ENCODE measurements at regions not wholly inside any gene's neighbourhood (a gene's known extent, or its start where the extent isn't known, plus 50 kb on each side); places are given as distances from the start of the nearest gene placed in this dataset.

DNA sequence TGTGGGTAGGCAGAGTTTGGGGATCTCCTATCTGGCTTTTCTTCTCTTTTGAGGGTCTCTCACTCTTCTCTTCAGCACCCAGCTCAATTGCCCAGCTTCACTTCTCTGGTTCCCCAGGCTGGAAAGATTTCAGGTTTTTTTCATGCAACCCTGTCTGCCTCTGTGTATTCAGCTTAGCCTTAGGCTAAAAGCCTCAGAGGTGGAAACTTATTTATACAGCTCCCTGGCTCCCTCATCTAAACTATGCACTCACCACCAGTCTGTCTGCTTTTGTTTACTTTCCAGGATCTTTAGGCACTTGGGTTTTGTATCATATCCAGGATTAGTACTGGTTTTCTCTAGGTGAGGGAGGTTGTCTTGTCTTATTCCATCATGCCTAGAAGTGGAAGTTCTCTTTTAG, 540.2 kb upstream of the TRPC7 start:
- H3K36me3 ChIP-seq = no peaks in the 10 kb centered on the region
- DNase-seq (ENCODE audit: extremely low spot score) = no peak
- intact Hi-C loops (cut with DNase I) = no loop called here
- H3K27ac ChIP-seq (replicated peaks in 1 of 4) = no peak overlapping the region
- no peaks in the 10 kb centered on the region for H3K27me3 ChIP-seq
- TF ChIP-seq POLR2A (IDR thresholded peaks at IDR 0.05; ENCODE audit: low read depth) (no peak), POLR2AphosphoS5 (IDR thresholded peaks at IDR 0.05) (no peak)
- H3K4me1 ChIP-seq = no peaks in the 10 kb centered on the region
- H3K4me3 ChIP-seq = no peak overlapping the region
- H3K9me3 ChIP-seq = peaks cover 0 to 4% (median 0%) of the 10 kb centered on the region in 4 donors

DNA sequence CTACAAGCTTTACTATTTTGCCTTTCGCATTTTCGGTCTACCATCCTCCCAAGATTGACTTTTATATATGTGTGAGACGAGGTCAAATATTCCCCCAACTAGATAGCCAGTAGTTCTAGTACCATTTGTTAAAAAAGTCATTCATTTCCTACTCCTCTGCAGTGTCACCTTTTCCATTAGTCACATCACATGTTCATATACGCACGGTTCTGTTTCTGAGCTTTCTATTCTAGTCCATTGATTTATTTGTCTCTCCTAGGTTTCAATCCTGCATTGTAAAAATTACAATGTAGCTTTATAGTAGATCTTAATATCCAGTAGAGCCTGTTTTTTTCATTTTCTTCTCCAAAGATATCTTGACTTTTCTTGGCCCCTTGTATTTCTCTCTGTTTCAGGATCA, 528.7 kb upstream of the TRPC7 start:
- intact Hi-C loops (cut with DNase I) = no loop called here
- H3K4me3 ChIP-seq = no peak overlapping the region
- no peaks in the 10 kb centered on the region for H3K36me3 ChIP-seq
- H3K9me3 ChIP-seq = peaks cover 0 to 3% (median 0%) of the 10 kb centered on the region in 4 donors
- no peaks in the 10 kb centered on the region for H3K27me3 ChIP-seq
- no peaks in the 10 kb centered on the region for H3K4me1 ChIP-seq
- no peak for DNase-seq (ENCODE audit: extremely low spot score)
- 79% methylated on average over 5 of the region's 5 CpGs for WGBS
- TF ChIP-seq, protein P1, sequence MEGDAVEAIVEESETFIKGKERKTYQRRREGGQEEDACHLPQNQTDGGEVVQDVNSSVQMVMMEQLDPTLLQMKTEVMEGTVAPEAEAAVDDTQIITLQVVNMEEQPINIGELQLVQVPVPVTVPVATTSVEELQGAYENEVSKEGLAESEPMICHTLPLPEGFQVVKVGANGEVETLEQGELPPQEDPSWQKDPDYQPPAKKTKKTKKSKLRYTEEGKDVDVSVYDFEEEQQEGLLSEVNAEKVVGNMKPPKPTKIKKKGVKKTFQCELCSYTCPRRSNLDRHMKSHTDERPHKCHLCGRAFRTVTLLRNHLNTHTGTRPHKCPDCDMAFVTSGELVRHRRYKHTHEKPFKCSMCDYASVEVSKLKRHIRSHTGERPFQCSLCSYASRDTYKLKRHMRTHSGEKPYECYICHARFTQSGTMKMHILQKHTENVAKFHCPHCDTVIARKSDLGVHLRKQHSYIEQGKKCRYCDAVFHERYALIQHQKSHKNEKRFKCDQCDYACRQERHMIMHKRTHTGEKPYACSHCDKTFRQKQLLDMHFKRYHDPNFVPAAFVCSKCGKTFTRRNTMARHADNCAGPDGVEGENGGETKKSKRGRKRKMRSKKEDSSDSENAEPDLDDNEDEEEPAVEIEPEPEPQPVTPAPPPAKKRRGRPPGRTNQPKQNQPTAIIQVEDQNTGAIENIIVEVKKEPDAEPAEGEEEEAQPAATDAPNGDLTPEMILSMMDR (IDR thresholded peaks at IDR 0.05) = no peak
- no peak for TF ChIP-seq POLR2AphosphoS5 (IDR thresholded peaks at IDR 0.05)
- TF ChIP-seq EP300 (IDR thresholded peaks at IDR 0.05) = no peak
- TF ChIP-seq POLR2A (IDR thresholded peaks at IDR 0.05; ENCODE audit: low read depth) = no peak
- H3K27ac ChIP-seq (replicated peaks in 1 of 4) = no peak overlapping the region

DNA sequence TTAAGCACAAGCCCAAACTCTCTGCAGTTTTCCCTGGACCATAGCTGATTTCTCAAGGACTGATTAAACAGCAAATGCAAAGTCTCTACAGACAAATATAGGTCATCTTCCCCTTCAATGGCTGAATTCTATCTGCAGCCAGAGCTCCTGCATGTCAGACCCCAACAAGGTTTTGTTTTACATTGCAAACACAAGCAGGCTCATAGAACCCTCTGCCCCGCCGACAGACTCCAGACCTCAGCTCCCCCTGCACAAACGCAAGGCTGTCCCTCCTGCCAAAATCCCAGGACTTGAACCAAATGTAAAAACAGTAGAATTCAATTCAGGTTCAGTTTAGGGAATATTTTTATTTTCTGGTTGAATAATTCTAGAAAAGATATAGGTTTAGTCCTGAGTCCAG, 526.7 kb upstream of the TRPC7 start:
- H3K4me1 ChIP-seq = no peaks in the 10 kb centered on the region
- H3K9me3 ChIP-seq = no peaks in the 10 kb centered on the region
- no peak overlapping the region for H3K27ac ChIP-seq (replicated peaks in 1 of 4)
- TF ChIP-seq EP300 (IDR thresholded peaks at IDR 0.05) (no peak), POLR2A (IDR thresholded peaks at IDR 0.05; ENCODE audit: low read depth) (no peak), POLR2AphosphoS5 (IDR thresholded peaks at IDR 0.05) (no peak)
- TF ChIP-seq, protein P1 (IDR thresholded peaks at IDR 0.05) = no peak
- no peaks in the 10 kb centered on the region for H3K36me3 ChIP-seq
- no peaks in the 10 kb centered on the region for H3K27me3 ChIP-seq
- 39% methylated on average over 3 of the region's 3 CpGs for WGBS
- intact Hi-C loops (cut with DNase I) = no loop called here
- no peak for DNase-seq (ENCODE audit: extremely low spot score)
- H3K4me3 ChIP-seq = no peak overlapping the region

DNA sequence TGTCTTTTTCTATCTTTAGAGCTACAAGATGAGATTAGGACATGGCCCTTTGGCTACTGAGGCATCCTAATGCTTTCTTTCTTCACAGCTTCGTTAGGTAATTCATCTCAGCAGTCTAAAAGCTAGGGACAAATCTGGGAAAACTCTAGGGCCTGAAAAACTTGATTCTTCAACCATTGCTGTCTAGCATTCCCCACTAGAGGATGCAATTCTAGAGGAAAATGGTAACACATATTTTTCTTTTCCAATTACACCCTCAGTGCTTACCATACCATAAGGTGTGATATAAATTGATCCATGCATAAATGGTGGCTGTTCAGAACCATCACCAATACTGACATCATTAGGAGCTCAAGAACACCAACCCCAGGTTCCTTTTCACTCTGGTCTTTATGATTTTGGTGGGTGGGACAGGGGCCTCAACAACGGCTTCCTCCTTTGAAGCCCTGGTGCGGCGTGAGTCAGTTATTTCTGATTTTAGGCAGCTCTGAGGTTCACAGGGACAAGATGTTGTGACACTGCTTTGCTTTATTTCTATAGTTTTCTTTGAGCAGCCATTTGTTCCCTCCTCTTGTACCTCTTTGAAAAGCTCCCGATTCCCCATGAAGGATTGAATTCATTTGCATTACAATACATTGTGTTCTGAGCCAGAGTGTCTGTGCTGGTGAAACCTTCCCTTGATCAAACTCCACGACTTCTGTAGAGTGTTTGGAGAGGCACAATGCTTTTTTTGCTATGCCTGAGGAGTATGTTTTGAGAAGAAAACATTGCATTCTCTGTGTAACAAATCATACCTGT, 526.0 kb upstream of the TRPC7 start:
- Histone ChIP-seq H3K4me3 (no peak overlapping the region), H3K9me3 (no peaks in the 10 kb centered on the region), H3K36me3 (no peaks in the 10 kb centered on the region), H3K27ac (replicated peaks in 1 of 4) (no peak overlapping the region), H3K27me3 (no peaks in the 10 kb centered on the region), H3K4me1 (no peaks in the 10 kb centered on the region)
- WGBS = 57% methylated on average over 6 of the region's 6 CpGs
- no peak for DNase-seq (ENCODE audit: extremely low spot score)
- no peak for TF ChIP-seq POLR2A (IDR thresholded peaks at IDR 0.05; ENCODE audit: low read depth)
- TF ChIP-seq POLR2AphosphoS5 (IDR thresholded peaks at IDR 0.05) = no peak
- TF ChIP-seq, protein P1 (IDR thresholded peaks at IDR 0.05) = no peak
- no peak for TF ChIP-seq EP300 (IDR thresholded peaks at IDR 0.05)
- intact Hi-C loops (cut with DNase I) = no loop called here

DNA sequence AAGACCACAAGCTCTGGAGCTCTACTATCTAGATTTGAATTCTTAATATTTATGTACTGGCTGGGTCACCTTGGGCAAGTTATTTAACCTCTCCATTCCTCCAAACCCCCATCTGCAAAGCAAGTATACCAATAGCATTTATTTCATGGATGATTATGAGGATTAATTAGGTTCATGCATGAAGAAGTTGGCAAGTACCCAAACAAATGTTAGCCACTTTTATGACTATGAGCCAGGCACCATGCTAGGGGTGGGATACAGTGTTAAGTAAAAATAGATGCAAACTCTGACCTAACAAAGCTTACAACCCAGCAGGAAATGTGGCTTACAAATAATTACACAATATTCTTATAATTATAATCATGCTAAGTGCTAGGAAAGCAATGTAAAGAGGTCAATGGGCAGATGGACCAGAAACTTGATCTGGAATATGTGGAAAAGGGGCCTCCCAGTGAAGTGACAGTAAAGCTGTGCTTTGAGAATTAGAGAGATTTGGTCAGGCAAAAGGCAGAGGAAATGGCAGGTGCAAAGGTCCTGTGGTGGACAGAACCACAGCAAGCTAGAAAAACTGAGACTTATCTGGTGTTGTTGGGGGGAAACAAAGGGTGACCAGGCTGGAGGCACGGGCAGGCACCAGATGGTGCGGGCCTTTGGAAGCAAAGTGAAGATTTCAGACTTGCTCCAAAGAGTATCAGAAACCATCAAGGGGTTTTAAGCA, 525.2 kb upstream of the TRPC7 start:
- H3K4me3 ChIP-seq = no peak overlapping the region
- H3K9me3 ChIP-seq = no peaks in the 10 kb centered on the region
- H3K27me3 ChIP-seq = no peaks in the 10 kb centered on the region
- no peak overlapping the region for H3K27ac ChIP-seq (replicated peaks in 1 of 4)
- intact Hi-C loops (cut with DNase I) = no loop called here
- DNase-seq (ENCODE audit: extremely low spot score) = no peak
- WGBS = 44% methylated on average over 2 of the region's 2 CpGs
- no peaks in the 10 kb centered on the region for H3K4me1 ChIP-seq
- TF ChIP-seq POLR2AphosphoS5 (IDR thresholded peaks at IDR 0.05) = no peak
- no peak for TF ChIP-seq POLR2A (IDR thresholded peaks at IDR 0.05; ENCODE audit: low read depth)
- TF ChIP-seq, protein P1 (IDR thresholded peaks at IDR 0.05) = no peak
- no peak for TF ChIP-seq EP300 (IDR thresholded peaks at IDR 0.05)
- no peaks in the 10 kb centered on the region for H3K36me3 ChIP-seq
